GM18511 (cell line): ENCODE measurements at regions not wholly inside any gene's neighbourhood (a gene's known extent, or its start where the extent isn't known, plus 50 kb on each side); places are given as distances from the start of the nearest gene placed in this dataset.
A peak's percentile ranks its signal among the peaks of the same experiment; 100 is the strongest.

ENCODE experiments used
- ATAC-seq: cut with Tn5 transposase; IDR thresholded peaks from one replicate; pipeline ENCODE4 v1.9.1; 2021; ENCODE audit warnings: mild to moderate bottlenecking, moderate library complexity; ENCODE audit not compliant: unreplicated experiment

- no peak for ATAC-seq
These were observed 569.2 kb downstream of the QKI start for GRCh38 chr6:163983679-163984078.

- no peak for ATAC-seq
These were observed 559.8 kb downstream of the QKI start for GRCh38 chr6:163974322-163974721.

GRCh38 chr6:163971841-163972838, 557.6 kb downstream of the QKI start:
- ATAC-seq, result no peak

- ATAC-seq, result no peak
These were observed 556.5 kb downstream of the QKI start for GRCh38 chr6:163970846-163971564.

GRCh38 chr6:163965426-163966348, 551.2 kb downstream of the QKI start:
- ATAC-seq, result no peak

GRCh38 chr6:163964789-163965188, 550.3 kb downstream of the QKI start:
- ATAC-seq, result no peak

GRCh38 chr6:163963205-163964120, 548.9 kb downstream of the QKI start:
- ATAC-seq, result no peak

GRCh38 chr6:163962627-163963117, 548.2 kb downstream of the QKI start:
- no peak for ATAC-seq

- no peak for ATAC-seq
These were observed 545.6 kb downstream of the QKI start for GRCh38 chr6:163960128-163960527.

- no peak for ATAC-seq
These were observed 544.1 kb downstream of the QKI start for GRCh38 chr6:163958646-163959045.

GRCh38 chr6:163956571-163957407, 542.3 kb downstream of the QKI start:
- ATAC-seq, result peak; percentile 96

- no peak for ATAC-seq
These were observed 541.2 kb downstream of the QKI start for GRCh38 chr6:163955756-163956155.

- ATAC-seq, result no peak
These were observed 540.6 kb downstream of the QKI start for GRCh38 chr6:163955096-163955495.

- ATAC-seq, result no peak
These were observed 539.7 kb downstream of the QKI start for GRCh38 chr6:163954088-163954775.

GRCh38 chr6:163952005-163952404, 537.5 kb downstream of the QKI start:
- ATAC-seq, result no peak

- no peak for ATAC-seq
These were observed 536.8 kb downstream of the QKI start for GRCh38 chr6:163951326-163951725.

- no peak for ATAC-seq
These were observed 535.6 kb downstream of the QKI start for GRCh38 chr6:163950159-163950558.

- no peak for ATAC-seq
These were observed 534.9 kb downstream of the QKI start for GRCh38 chr6:163949431-163949830.
